ENCODE measurements at regions not wholly inside any gene's neighbourhood (a gene's known extent, or its start where the extent isn't known, plus 50 kb on each side); places are given as distances from the start of the nearest gene placed in this dataset.

DNA sequence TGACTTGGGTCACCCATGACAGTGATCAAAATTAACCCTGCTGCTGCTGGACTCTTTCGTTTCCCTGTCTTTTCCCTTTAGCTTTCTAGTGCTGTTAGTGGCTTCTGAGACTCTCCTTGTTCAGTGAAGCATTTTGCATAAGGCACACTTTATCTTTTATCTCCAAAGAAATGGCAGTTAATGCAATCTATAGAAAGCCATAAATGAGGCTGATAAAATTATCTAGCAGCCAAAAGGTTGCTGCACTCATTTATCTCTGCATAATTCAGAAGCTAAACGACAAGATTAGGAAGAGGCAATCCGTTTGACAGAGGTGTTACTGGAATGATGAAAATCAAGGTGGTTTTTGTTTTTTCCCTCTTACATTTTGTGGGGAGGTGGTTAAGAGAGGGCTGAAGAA is 1109.5 kb upstream of the EEF2KMT start:
- no peak for TF ChIP-seq POLR2A (IDR thresholded peaks at IDR 0.05)
- TF ChIP-seq, protein P1, sequence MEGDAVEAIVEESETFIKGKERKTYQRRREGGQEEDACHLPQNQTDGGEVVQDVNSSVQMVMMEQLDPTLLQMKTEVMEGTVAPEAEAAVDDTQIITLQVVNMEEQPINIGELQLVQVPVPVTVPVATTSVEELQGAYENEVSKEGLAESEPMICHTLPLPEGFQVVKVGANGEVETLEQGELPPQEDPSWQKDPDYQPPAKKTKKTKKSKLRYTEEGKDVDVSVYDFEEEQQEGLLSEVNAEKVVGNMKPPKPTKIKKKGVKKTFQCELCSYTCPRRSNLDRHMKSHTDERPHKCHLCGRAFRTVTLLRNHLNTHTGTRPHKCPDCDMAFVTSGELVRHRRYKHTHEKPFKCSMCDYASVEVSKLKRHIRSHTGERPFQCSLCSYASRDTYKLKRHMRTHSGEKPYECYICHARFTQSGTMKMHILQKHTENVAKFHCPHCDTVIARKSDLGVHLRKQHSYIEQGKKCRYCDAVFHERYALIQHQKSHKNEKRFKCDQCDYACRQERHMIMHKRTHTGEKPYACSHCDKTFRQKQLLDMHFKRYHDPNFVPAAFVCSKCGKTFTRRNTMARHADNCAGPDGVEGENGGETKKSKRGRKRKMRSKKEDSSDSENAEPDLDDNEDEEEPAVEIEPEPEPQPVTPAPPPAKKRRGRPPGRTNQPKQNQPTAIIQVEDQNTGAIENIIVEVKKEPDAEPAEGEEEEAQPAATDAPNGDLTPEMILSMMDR (IDR thresholded peaks at IDR 0.05 in 8 of 11, conservative IDR thresholded peaks at IDR 0.05 in 3 of 11): no peak
